ENCODE measurements at regions not wholly inside any gene's neighbourhood (a gene's known extent, or its start where the extent isn't known, plus 50 kb on each side); places are given as distances from the start of the nearest gene placed in this dataset.

DNA sequence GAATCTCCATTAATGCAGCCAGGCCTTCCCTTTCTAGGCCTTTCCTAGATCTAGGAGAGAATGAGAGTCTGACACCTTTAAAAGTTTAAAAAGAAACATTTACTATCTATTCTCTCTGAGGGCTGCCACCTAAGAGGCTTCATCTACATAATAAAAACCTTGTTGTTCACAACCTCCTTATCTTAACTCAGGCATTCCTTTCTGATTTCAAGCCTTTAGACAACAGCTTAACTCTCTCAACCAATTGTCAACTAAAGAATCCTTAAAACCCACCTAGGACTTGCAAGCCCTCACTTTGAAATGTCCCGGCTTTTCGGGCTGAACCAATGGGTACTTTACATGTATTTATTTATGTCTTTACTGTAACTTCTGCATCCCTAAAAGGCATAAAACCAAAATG lies 64.3 kb upstream of the RET start:
- no peak for DNase-seq

DNA sequence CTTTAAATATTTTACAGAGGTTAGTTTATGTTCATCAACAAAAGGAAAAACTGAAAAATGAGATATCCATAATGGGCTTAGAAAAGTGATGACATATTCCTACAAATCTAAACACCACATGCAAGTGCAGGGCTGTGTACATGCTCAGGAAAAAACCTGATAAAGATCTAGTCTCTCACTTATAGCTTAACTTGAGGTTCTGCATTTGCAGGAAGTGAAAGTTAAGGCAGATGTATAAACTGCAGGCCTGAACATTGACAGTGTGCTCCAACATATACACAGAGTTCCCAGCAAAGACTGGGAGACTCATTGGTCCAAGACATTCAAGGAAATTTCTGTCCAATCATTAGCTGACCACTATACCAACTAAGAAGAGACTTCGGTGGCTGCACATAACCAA lies 63.8 kb upstream of the RET start:
- DNase-seq = no peak

DNA sequence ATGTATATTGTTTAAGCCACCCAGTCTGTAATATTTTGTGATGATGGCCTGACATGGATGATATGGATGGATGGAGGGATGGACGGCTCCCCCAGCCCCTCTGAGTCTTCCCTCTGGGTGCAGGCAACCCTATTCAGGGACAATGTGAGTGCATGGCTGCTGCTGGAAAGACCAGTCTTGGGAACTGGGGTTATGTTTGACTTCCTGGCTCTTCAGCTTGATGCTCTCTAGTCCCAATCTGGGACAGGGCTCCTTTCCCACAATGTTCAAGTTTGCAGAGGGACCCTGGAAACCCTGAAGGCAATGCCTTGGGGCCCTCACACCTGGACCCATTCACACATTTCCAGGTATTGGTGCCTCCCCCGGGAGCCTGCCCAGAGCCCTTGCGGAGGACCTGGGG lies 52.3 kb upstream of the RET start:
- DNase-seq = no peak

DNA sequence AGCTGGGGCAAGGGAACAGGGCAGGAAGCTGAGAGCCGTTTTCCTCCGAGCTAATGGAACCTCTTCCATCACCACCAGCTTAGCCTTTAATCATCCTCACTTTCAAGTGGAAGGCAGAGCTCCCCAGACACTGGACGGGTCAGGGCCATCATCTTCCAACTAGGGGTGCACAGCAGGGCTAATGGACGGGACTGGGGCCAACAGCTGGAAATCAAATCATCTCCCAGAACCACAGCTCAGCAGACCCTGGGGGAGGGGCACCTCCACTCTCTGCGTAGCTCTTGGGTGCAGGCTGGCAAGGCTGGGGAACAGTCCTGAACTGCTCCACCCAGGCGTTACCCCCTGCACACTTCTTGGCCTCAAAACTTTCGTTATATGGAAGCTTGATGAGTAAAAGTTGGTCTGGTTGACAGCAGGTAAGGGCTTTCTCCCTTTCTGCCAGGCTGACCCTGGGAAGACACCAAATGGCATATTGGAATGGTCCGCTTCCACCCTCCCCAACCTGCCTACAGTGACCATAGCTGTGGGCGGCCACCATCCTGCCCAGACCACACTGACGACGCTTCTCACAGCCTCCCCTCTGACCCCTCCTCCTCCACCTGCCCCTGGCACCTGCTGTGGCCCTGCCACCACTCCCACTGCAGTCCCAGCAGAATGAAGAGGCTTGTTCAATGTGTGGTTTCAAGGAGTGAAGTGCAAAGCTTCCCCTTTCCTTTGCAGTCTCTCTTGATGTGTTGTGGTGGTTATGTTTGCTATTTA lies 51.7 kb upstream of the RET start:
- DNase-seq = no peak

DNA sequence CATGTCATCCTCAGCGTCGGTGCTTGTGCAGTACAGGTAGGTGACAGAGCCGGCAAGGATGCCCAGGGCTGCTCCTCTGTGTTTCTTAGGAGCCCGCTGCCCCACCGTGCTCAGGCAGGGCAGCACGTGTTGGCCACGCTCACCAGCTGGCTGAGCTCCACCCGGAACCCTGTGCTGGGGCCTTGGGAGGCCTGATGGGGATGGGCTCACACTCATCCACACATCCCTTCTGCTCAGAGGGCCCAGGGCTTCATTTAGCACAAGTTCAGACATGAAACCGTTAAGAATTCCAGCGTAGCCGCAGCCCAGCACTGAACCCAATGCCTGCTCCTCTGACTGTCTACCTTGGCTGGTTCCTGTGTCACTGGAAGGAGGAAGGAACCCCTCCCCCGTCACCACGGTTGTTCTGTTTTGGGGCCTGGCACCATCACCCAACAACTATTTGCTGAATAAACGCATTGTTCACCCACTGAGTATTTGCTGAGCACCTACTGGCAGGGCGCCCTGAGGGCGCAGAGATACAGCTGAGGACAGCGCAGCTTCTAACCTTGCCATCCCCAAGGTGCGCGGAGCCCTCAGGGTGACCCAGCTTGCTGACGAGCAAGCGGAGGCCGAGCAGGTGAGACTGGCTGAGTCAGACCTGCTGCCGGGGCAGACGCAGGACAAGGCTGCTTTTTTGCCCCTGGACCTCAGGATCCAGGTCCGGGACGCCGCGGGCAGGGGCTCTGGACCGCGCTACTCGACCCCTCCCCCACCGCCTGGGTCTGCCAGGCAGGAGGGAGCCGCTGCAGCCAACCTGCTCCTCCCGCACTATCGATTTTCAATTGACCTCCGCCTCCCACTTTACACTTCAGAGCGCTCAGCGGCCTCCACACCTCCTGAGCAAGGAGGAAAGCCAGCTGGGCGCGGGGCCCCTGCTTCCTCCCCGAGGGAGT lies 50.6 kb upstream of the RET start:
- DNase-seq = no peak

Measured in GDM1 (cell line).